GM12878 (cell line): ENCODE measurements at regions not wholly inside any gene's neighbourhood (a gene's known extent, or its start where the extent isn't known, plus 50 kb on each side); places are given as distances from the start of the nearest gene placed in this dataset.

Experiments
- ATAC-seq: fragments of 200-7000 bp; cut with Tn5 transposase; 3 replicates; pipeline ENCODE4 v1.9.1; 2020; ENCODE audit warnings: mild to moderate bottlenecking, moderate library complexity
- BruUV-seq: library from RNA; stranded (reverse); fragments of 400-500 nt; replicated peaks from 2 replicates; lab custom pipeline; 2021; lab: Mats Ljungman, UMichigan
- CTCF ChIA-PET: fragments of 300-600 bp; sonication (Branson Sonifier 250); formaldehyde crosslinking; extraction: SDS; loops from one replicate; lab custom pipeline; 2021; ENCODE audit warnings: inconsistent platforms; lab: Yijun Ruan, JAX
- POLR2A ChIA-PET: fragments of 350-600 bp; formaldehyde crosslinking; extraction: SDS; loops from one replicate; lab custom pipeline; 2021; ENCODE audit warnings: inconsistent platforms; lab: Charles Lee
- RAD21 ChIA-PET: fragments of 300-600 bp; sonication (Branson Sonifier 250); formaldehyde crosslinking; loops from one replicate; lab custom pipeline; 2023; ENCODE audit warnings: antibody characterized with exemption; ENCODE audit not compliant: unreplicated experiment; lab: Charles Lee
- SMC1A ChIA-PET: fragments of 300-600 bp; sonication (Branson Sonifier 250); formaldehyde crosslinking; loops from one replicate; lab custom pipeline; 2023; ENCODE audit not compliant: unreplicated experiment, uncharacterized antibody; lab: Charles Lee
- DNase-seq: peaks from one replicate; pipeline ENCODE4 v3.0.0-alpha.2; 2011; ENCODE audit warnings: low read depth, low spot score
- FAIRE-seq: peaks from 3 replicates; lab custom pipeline; 2011; peaks lifted over from hg19 to GRCh38; lab: Jason Lieb, UNC
- H2AFZ ChIP-seq: 2 replicates; pipeline ENCODE4 v1.6.0; 2011; ENCODE audit warnings: low read depth, low read length, control low read depth; ENCODE audit not compliant: control insufficient read depth
- H3K27ac ChIP-seq: 2 replicates; pipeline ENCODE4 v1.5.1; 2011; ENCODE audit warnings: control low read depth; ENCODE audit not compliant: control insufficient read depth, insufficient read depth
- H3K27me3 ChIP-seq, 2 experiments: replicated peaks in 1 of 2; 2 replicates each; pipeline versions ENCODE4 v1.6.0 to v1.6.1; 2011; ENCODE audit warnings: low read length in 1 of 2; ENCODE audit not compliant: control insufficient read depth in 2 of 2, insufficient read depth in 2 of 2
- H3K36me3 ChIP-seq, 2 experiments: 2 replicates each; pipeline ENCODE4 v1.5.1; 2011; ENCODE audit warnings: low read length in 1 of 2; ENCODE audit not compliant: control insufficient read depth in 2 of 2, insufficient read depth in 2 of 2
- H3K4me1 ChIP-seq: 2 replicates; pipeline ENCODE4 v1.6.1; 2011; ENCODE audit warnings: mild to moderate bottlenecking, low read length, moderate library complexity, mixed read lengths; ENCODE audit not compliant: control insufficient read depth, insufficient read depth
- H3K4me2 ChIP-seq: 2 replicates; pipeline ENCODE4 v1.6.0; 2011; ENCODE audit warnings: control low read depth; ENCODE audit not compliant: control insufficient read depth, insufficient read depth
- H3K4me3 ChIP-seq: fragments of 200-600 bp; sonication (generic); 2 replicates; pipeline ENCODE4 v1.5.1; 2016
- H3K79me2 ChIP-seq: 2 replicates; pipeline ENCODE4 v1.6.0; 2011; ENCODE audit warnings: low read length; ENCODE audit not compliant: control insufficient read depth, insufficient read depth
- H3K9ac ChIP-seq: 2 replicates; pipeline ENCODE4 v1.8.0; 2011; ENCODE audit warnings: low read length, control low read depth, mixed read lengths; ENCODE audit not compliant: control insufficient read depth, insufficient read depth
- H3K9me3 ChIP-seq: replicated peaks from 3 replicates; pipeline ENCODE4 v1.5.1; 2011; ENCODE audit warnings: mild to moderate bottlenecking, low read length; ENCODE audit not compliant: control insufficient read depth, insufficient read depth
- H4K20me1 ChIP-seq: 2 replicates; pipeline ENCODE4 v1.6.0; 2011; ENCODE audit not compliant: control insufficient read depth, insufficient read depth
- ATF7 ChIP-seq: fragments of 450-650 bp; IDR thresholded peaks from 2 replicates; pipeline ENCODE4 v1.6.1; 2016; ENCODE audit warnings: low read depth, mild to moderate bottlenecking
- CHD1 ChIP-seq: IDR thresholded peaks from 2 replicates; pipeline ENCODE4 v1.6.1; 2012; ENCODE audit warnings: low read depth, low read length, improper control_type of control experiment
- CUX1 ChIP-seq: IDR thresholded peaks from 2 replicates; pipeline ENCODE4 v1.6.1; 2012; ENCODE audit warnings: improper control_type of control experiment, low read depth, low read length; ENCODE audit not compliant: insufficient replicate concordance
- EED ChIP-seq: sonication (generic); IDR thresholded peaks from 2 replicates; pipeline ENCODE4 v1.6.1; 2016; ENCODE audit warnings: antibody characterized with exemption, low read depth
- EGR1 ChIP-seq, 2 experiments: IDR thresholded peaks; 1 replicate in 1 of 2; 2 replicates in 1 of 2; pipeline ENCODE4 v1.6.1; 2011 to 2012; ENCODE audit warnings: low read depth in 2 of 2, low read length in 2 of 2, borderline replicate concordance in 1 of 2, mild to moderate bottlenecking in 1 of 2, moderate library complexity in 1 of 2
- FOS ChIP-seq: IDR thresholded peaks from 3 replicates; pipeline ENCODE4 v1.6.1; 2011; ENCODE audit warnings: borderline replicate concordance; ENCODE audit not compliant: insufficient read length; ENCODE audit errors: extremely low read depth
- MLLT1 ChIP-seq: fragments of 450-650 bp; IDR thresholded peaks from 2 replicates; pipeline ENCODE4 v1.6.1; 2016; ENCODE audit warnings: mild to moderate bottlenecking
- PML ChIP-seq: IDR thresholded peaks from 2 replicates; pipeline ENCODE4 v1.6.1; 2012; ENCODE audit warnings: low read length, inconsistent platforms
- RBBP5 ChIP-seq: fragments of 200-600 bp; sonication (generic); conservative IDR thresholded peaks from 2 replicates; pipeline ENCODE4 v1.6.1; 2016
- TARDBP ChIP-seq: IDR thresholded peaks from 2 replicates; pipeline ENCODE4 v1.6.1; 2016; ENCODE audit warnings: borderline replicate concordance
- ZNF274 ChIP-seq: IDR thresholded peaks from one replicate; pipeline ENCODE4 v1.8.0; 2011; ENCODE audit not compliant: insufficient read length, insufficient read depth
- WGBS: methylation state at CpG from one replicate; pipeline ENCODE4 v1.1.6; 2016; ENCODE audit warnings: low lambda C conversion rate; ENCODE audit not compliant: insufficient replicate concordance, insufficient coverage; ENCODE audit errors: missing lambda C conversion rate; 5-methylcytosine and 5-hydroxymethylcytosine counted together
- in situ Hi-C: fragments of 300-500 bp; cut with MboI; formaldehyde crosslinking; loops from 9 replicates; pipeline ENCODE4 v1.14.3; 2018; ENCODE audit warnings: mixed read lengths
- intact Hi-C: fragments of 100-400 bp; cut with micrococcal nuclease; formaldehyde crosslinking; loops from one replicate; pipeline ENCODE4 v1.14.2; 2022; ENCODE audit not compliant: unreplicated experiment

GRCh38 chr7:94307399-94308048 lies 87.2 kb upstream of the COL1A2 start:
- SMC1A ChIA-PET = no interaction called here
- H2AFZ ChIP-seq = no peak overlapping the region
- POLR2A ChIA-PET = no interaction called here
- H3K4me1 ChIP-seq = no peaks in the 10 kb centered on the region
- H3K27ac ChIP-seq = no peak overlapping the region
- in situ Hi-C loops = no loop called here
- no peaks in the 10 kb centered on the region for H3K27me3 ChIP-seq
- CTCF ChIA-PET = interaction anchor here (0.8 kb wide), 1 partner anchor 1174 kb away, joined by 3 read pairs; no protein-coding TSS in a partner anchor
- TF ChIP-seq ZNF274 (no peak), EGR1 (IDR thresholded peaks at IDR 0.05; ENCODE audit: borderline replicate concordance in 1 of 2, low read depth in 2 of 2, low read length in 2 of 2) (no peak), CHD1 (no peak), PML (no peak), ATF7 (no peak), EED (no peak), CUX1 (no peak), MLLT1 (no peak), TARDBP (no peak), RBBP5 (no peak), FOS (no peak)
- TF ChIP-seq, all 136 proteins: peak for 0
- intact Hi-C loops = no loop called here
- no TSS peak for BruUV-seq
- DNase-seq (no peak), FAIRE-seq (no peak), ATAC-seq (no peak)
- 46% methylated on average over 4 of the region's 4 CpGs for WGBS
- H3K4me2 ChIP-seq = no peak overlapping the region
- RAD21 ChIA-PET = no interaction called here
- H4K20me1 ChIP-seq = no peaks in the 10 kb centered on the region
- no peaks in the 10 kb centered on the region for H3K36me3 ChIP-seq
- H3K9ac ChIP-seq = no peak overlapping the region
- H3K79me2 ChIP-seq = no peaks in the 10 kb centered on the region
- no peak overlapping the region for H3K4me3 ChIP-seq
- no peaks in the 10 kb centered on the region for H3K9me3 ChIP-seq
